IMR-90 (cell line): ENCODE measurements at regions not wholly inside any gene's neighbourhood (a gene's known extent, or its start where the extent isn't known, plus 50 kb on each side); places are given as distances from the start of the nearest gene placed in this dataset.
A peak's percentile ranks its signal among the peaks of the same experiment; 100 is the strongest.

ENCODE experiments used
- ATAC-seq: fragments of 200-7000 bp; cut with Tn5 transposase; 2 replicates; pipeline ENCODE4 v1.9.1; 2020; ENCODE audit warnings: low read depth, mild to moderate bottlenecking, moderate library complexity
- BruUV-seq: library from RNA; stranded (reverse); fragments of 400-500 nt; replicated peaks from 2 replicates; lab custom pipeline; 2021; lab: Mats Ljungman, UMichigan
- CTCF ChIA-PET: fragments of 300-600 bp; formaldehyde crosslinking; extraction: SDS; loops from one replicate; lab custom pipeline; 2021; ENCODE audit warnings: antibody characterized with exemption; lab: Yijun Ruan, JAX
- POLR2A ChIA-PET: fragments of 300-600 bp; sonication (Branson Sonifier 250); formaldehyde crosslinking; loops from one replicate; lab custom pipeline; 2022; ENCODE audit warnings: antibody characterized with exemption; ENCODE audit not compliant: unreplicated experiment; lab: Charles Lee
- DNase-seq: peaks from one replicate; pipeline ENCODE4 v3.0.0; 2013
- H2AFZ ChIP-seq: replicated peaks from 2 replicates; pipeline ENCODE3; 2013; ENCODE audit warnings: low read length, mild to moderate bottlenecking; ENCODE audit not compliant: poor library complexity
- H2AK5ac ChIP-seq: 2 replicates; pipeline ENCODE4 v1.6.1; 2013; ENCODE audit warnings: low read depth, low read length, inconsistent platforms
- H2AK9ac ChIP-seq: replicated peaks from 2 replicates; pipeline ENCODE3; 2013; ENCODE audit warnings: mild to moderate bottlenecking, low read depth, low read length, moderate library complexity; ENCODE audit not compliant: poor library complexity
- H2BK120ac ChIP-seq: 2 replicates; pipeline ENCODE4 v1.6.1; 2013; ENCODE audit warnings: low read depth, low read length, inconsistent platforms
- H2BK15ac ChIP-seq: 3 replicates; pipeline ENCODE4 v1.6.1; 2013; ENCODE audit warnings: low read depth, low read length, inconsistent platforms
- H2BK20ac ChIP-seq: 2 replicates; pipeline ENCODE4 v1.6.1; 2013; ENCODE audit warnings: low read depth, mild to moderate bottlenecking, inconsistent platforms, low read length, moderate library complexity
- H2BK5ac ChIP-seq: 2 replicates; pipeline ENCODE4 v1.6.1; 2013; ENCODE audit warnings: mild to moderate bottlenecking, low read depth, low read length, inconsistent platforms; ENCODE audit not compliant: poor library complexity, severe bottlenecking
- H3K14ac ChIP-seq: replicated peaks from 2 replicates; pipeline ENCODE4 v1.6.1; 2013; ENCODE audit warnings: low read depth, low read length, inconsistent platforms
- H3K18ac ChIP-seq: 2 replicates; pipeline ENCODE4 v1.6.1; 2013; ENCODE audit warnings: low read depth, low read length, control low read depth
- H3K23ac ChIP-seq: 2 replicates; pipeline ENCODE4 v1.6.1; 2013; ENCODE audit warnings: low read depth, low read length, inconsistent platforms
- H3K27ac ChIP-seq: 2 replicates; pipeline ENCODE4 v1.5.1; 2013; ENCODE audit warnings: mild to moderate bottlenecking, control low read depth, low read length; ENCODE audit not compliant: insufficient read depth
- H3K27me3 ChIP-seq: 2 replicates; pipeline ENCODE4 v1.6.1; 2013; ENCODE audit warnings: low read length; ENCODE audit not compliant: control insufficient read depth, insufficient read depth
- H3K36me3 ChIP-seq: 2 replicates; pipeline ENCODE4 v1.6.1; 2013; ENCODE audit warnings: low read length, mixed read lengths; ENCODE audit not compliant: control insufficient read depth, insufficient read depth
- H3K4ac ChIP-seq: 2 replicates; pipeline ENCODE4 v1.6.1; 2013; ENCODE audit warnings: low read depth, low read length, inconsistent platforms
- H3K4me1 ChIP-seq: 2 replicates; pipeline ENCODE4 v1.6.1; 2013; ENCODE audit warnings: low read length, mixed read lengths; ENCODE audit not compliant: control insufficient read depth, insufficient read depth
- H3K4me2 ChIP-seq: 2 replicates; pipeline ENCODE4 v1.6.1; 2013; ENCODE audit warnings: low read depth, mild to moderate bottlenecking, control low read depth, low read length, moderate library complexity
- H3K4me3 ChIP-seq: 2 replicates; pipeline ENCODE4 v1.5.1; 2013; ENCODE audit warnings: low read depth, mild to moderate bottlenecking, control low read depth, low read length, moderate library complexity; ENCODE audit not compliant: insufficient read depth
- H3K56ac ChIP-seq: 2 replicates; pipeline ENCODE4 v1.6.1; 2013; ENCODE audit warnings: low read length, inconsistent platforms; ENCODE audit not compliant: insufficient read depth; ENCODE audit errors: extremely low read depth
- H3K79me1 ChIP-seq, 2 experiments: 2 replicates each; pipeline ENCODE4 v1.6.1; 2013; ENCODE audit warnings: low read length in 2 of 2, inconsistent platforms in 1 of 2, low read depth in 1 of 2
- H3K9ac ChIP-seq: 2 replicates; pipeline ENCODE4 v1.6.1; 2013; ENCODE audit warnings: low read depth, low read length, control low read depth
- H3K9me1 ChIP-seq: 2 replicates; pipeline ENCODE4 v1.6.1; 2013; ENCODE audit warnings: low read length, inconsistent platforms; ENCODE audit not compliant: insufficient read depth
- H3K9me3 ChIP-seq: 2 replicates; pipeline ENCODE4 v1.6.1; 2013; ENCODE audit warnings: low read length; ENCODE audit not compliant: control insufficient read depth, insufficient read depth
- H4K20me1 ChIP-seq: 2 replicates; pipeline ENCODE4 v1.6.1; 2013; ENCODE audit warnings: low read length, inconsistent platforms; ENCODE audit not compliant: insufficient read depth
- H4K5ac ChIP-seq: 2 replicates; pipeline ENCODE4 v1.6.1; 2013; ENCODE audit warnings: mild to moderate bottlenecking, low read depth, low read length, control low read depth
- H4K8ac ChIP-seq, 2 experiments: 2 replicates each; pipeline ENCODE4 v1.6.1; 2013; ENCODE audit warnings: low read depth in 2 of 2, low read length in 2 of 2, control low read depth in 1 of 2, inconsistent platforms in 1 of 2
- H4K91ac ChIP-seq: 2 replicates; pipeline ENCODE4 v1.6.1; 2013; ENCODE audit warnings: low read depth, low read length, inconsistent platforms; ENCODE audit not compliant: insufficient read depth
- CEBPB ChIP-seq: IDR thresholded peaks from 2 replicates; pipeline ENCODE4 v1.6.1; 2012; ENCODE audit warnings: low read depth, low read length, improper control_type of control experiment
- CHD1 ChIP-seq: IDR thresholded peaks from 2 replicates; pipeline ENCODE4 v1.6.1; 2012; ENCODE audit warnings: low read depth, low read length, improper control_type of control experiment
- FOS ChIP-seq: fragments of 150-350 bp; IDR thresholded peaks from 2 replicates; pipeline ENCODE4 v1.6.1; 2016; ENCODE audit warnings: low read depth, low read length
- MAFK ChIP-seq: IDR thresholded peaks from 2 replicates; pipeline ENCODE4 v1.6.1; 2012; ENCODE audit warnings: low read depth, low read length, improper control_type of control experiment
- MAZ ChIP-seq: IDR thresholded peaks from 2 replicates; pipeline ENCODE4 v1.6.1; 2012; ENCODE audit warnings: low read depth, mild to moderate bottlenecking, low read length, improper control_type of control experiment, moderate library complexity, borderline replicate concordance
- MXI1 ChIP-seq: IDR thresholded peaks from 2 replicates; pipeline ENCODE4 v1.6.1; 2012; ENCODE audit warnings: low read depth, mild to moderate bottlenecking, low read length, moderate library complexity, borderline replicate concordance
- NFE2L2 ChIP-seq: fragments of 150-350 bp; IDR thresholded peaks from 2 replicates; pipeline ENCODE4 v1.6.1; 2016; ENCODE audit warnings: low read depth, mild to moderate bottlenecking, low read length
- POLR2A ChIP-seq: IDR thresholded peaks from 2 replicates; pipeline ENCODE4 v1.6.1; 2012; ENCODE audit warnings: mild to moderate bottlenecking, low read depth, low read length
- RAD21 ChIP-seq: IDR thresholded peaks from 2 replicates; pipeline ENCODE4 v1.6.1; 2012; ENCODE audit warnings: low read length, improper control_type of control experiment
- RCOR1 ChIP-seq: IDR thresholded peaks from 2 replicates; pipeline ENCODE4 v1.6.1; 2012; ENCODE audit warnings: mild to moderate bottlenecking, low read length, improper control_type of control experiment; ENCODE audit not compliant: insufficient replicate concordance
- RFX5 ChIP-seq: IDR thresholded peaks from 2 replicates; pipeline ENCODE4 v1.8.0; 2012; ENCODE audit warnings: low read depth, mild to moderate bottlenecking, low read length, moderate library complexity
- SMC3 ChIP-seq: fragments of 150-350 bp; IDR thresholded peaks from 2 replicates; pipeline ENCODE4 v1.6.1; 2016; ENCODE audit warnings: low read depth, mild to moderate bottlenecking, antibody characterized with exemption, low read length, moderate library complexity
- WGBS, 2 experiments: methylation state at CpG; one replicate each; pipeline versions ENCODE4 v1.1.5 to v1.1.7; 2013; ENCODE audit warnings: missing lambda C conversion rate in 2 of 2; ENCODE audit not compliant: insufficient read length in 1 of 2; ENCODE audit errors: extremely low coverage in 2 of 2; 5-methylcytosine and 5-hydroxymethylcytosine counted together
- dilution Hi-C: fragments of 300-500 bp; cut with HindIII; formaldehyde crosslinking; loops from one replicate; pipeline ENCODE4 v1.14.3; 2018; ENCODE audit warnings: low sequenced_read_pairs; ENCODE audit not compliant: unreplicated experiment
- in situ Hi-C: fragments of 300-500 bp; cut with MboI; formaldehyde crosslinking; loops from 3 replicates; pipeline ENCODE4 v1.14.3; 2019; ENCODE audit warnings: low sequenced_read_pairs, inconsistent platforms, mixed read lengths
- intact Hi-C: fragments of 100-400 bp; cut with micrococcal nuclease; formaldehyde crosslinking; loops from 2 replicates; pipeline ENCODE4 v1.10.0; 2022
- TF ChIP-seq, protein P1 (sequence below): fragments of 150-350 bp; IDR thresholded peaks from 2 replicates; pipeline ENCODE4 v1.6.1; 2017; ENCODE audit warnings: mild to moderate bottlenecking, antibody characterized with exemption, low read length, low read depth
- TF ChIP-seq, protein P2 (sequence below): fragments of 150-350 bp; IDR thresholded peaks from 2 replicates; pipeline ENCODE4 v1.6.1; 2016; ENCODE audit warnings: low read depth, mild to moderate bottlenecking, low read length, moderate library complexity, borderline replicate concordance
- TF ChIP-seq, protein P3 (sequence below): conservative IDR thresholded peaks from 2 replicates; pipeline ENCODE4 v1.5.1; 2012; ENCODE audit warnings: mild to moderate bottlenecking, low read depth, low read length, improper control_type of control experiment

DNA sequence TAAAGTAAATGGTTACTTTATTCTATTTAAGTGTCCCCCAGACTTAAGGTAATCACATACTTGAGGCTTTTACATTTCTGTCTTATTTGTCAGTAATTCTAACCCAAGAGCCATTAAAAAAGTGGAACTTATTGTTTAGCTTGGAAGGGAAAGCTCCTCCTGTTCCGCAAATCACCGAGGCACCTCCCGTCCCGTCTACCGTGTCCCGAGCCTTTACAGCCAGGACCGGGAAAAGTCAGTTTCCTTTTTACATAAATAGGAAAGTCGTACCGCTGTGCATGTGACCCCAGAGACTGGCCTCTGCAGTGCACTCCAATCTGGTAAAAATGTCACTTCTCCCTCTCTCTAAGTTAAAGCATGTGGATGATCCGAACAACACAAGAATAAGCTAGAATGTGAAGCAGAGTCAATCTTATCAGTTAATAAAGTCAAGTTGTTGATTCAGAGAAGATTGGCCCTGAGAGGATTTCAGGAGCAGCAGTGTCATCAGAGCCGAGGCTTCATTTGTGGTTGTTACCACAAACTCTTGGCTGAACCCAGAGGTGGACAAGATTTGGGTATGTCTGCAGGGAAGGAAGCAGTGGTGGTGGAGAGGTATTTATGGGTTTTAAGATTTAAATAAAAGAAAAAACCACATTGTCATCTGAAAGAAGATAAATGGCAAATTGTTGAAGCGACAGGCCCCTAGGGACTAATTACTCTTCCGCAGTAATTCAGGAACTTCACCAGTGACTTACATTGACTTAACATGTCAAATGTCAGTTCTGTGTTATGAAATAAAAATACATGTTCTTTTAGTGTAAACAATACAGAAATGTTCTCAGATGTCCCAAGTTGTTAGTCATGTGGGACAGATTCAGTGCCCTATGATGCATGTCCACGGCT is 316.6 kb upstream of the ZNF32 start:
- H2BK15ac ChIP-seq: no peak overlapping the region
- H2BK5ac ChIP-seq: no peak overlapping the region
- H3K9me3 ChIP-seq: no peaks in the 10 kb centered on the region
- H3K36me3 ChIP-seq: no peaks in the 10 kb centered on the region
- CTCF ChIA-PET: no interaction called here
- POLR2A ChIA-PET: no interaction called here
- H3K4me3 ChIP-seq: no peak overlapping the region
- no peak overlapping the region for H2BK120ac ChIP-seq
- intact Hi-C loops: no loop called here
- H2AK5ac ChIP-seq: peak overlapping the region; percentile 5; the same call in 1 of the 2 replicates
- no peak overlapping the region for H4K8ac ChIP-seq
- no peak overlapping the region for H3K56ac ChIP-seq
- no peaks in the 10 kb centered on the region for H3K79me1 ChIP-seq
- no peak overlapping the region for H4K5ac ChIP-seq
- no peak overlapping the region for H3K23ac ChIP-seq
- no peak overlapping the region for H3K27ac ChIP-seq
- no peak overlapping the region for H3K14ac ChIP-seq
- H3K18ac ChIP-seq: no peak overlapping the region
- ATAC-seq (no peak), DNase-seq (peak; percentile 26)
- H4K91ac ChIP-seq: no peak overlapping the region
- peaks cover 35% of the 10 kb centered on the region for H3K27me3 ChIP-seq
- no peak overlapping the region for H2BK20ac ChIP-seq
- peaks cover 8% of the 10 kb centered on the region; the same call in 1 of the 2 replicates for H3K9me1 ChIP-seq
- 100% methylated on average over 5 of the region's 14 CpGs; no CpG with 5 or more reads in 1 of the 2 experiments for WGBS, 2 experiments
- in situ Hi-C loops: no loop called here
- H2AFZ ChIP-seq: no peak overlapping the region
- H3K4me2 ChIP-seq: no peak overlapping the region
- H3K4me1 ChIP-seq: peaks cover 7% of the 10 kb centered on the region; the same call in 1 of the 2 replicates
- dilution Hi-C loops: no loop called here
- BruUV-seq: no TSS peak
- H2AK9ac ChIP-seq: no peak overlapping the region
- no peaks in the 10 kb centered on the region for H4K20me1 ChIP-seq
- no peak overlapping the region for H3K9ac ChIP-seq
- no peak overlapping the region for H3K4ac ChIP-seq
- TF ChIP-seq, protein P1, sequence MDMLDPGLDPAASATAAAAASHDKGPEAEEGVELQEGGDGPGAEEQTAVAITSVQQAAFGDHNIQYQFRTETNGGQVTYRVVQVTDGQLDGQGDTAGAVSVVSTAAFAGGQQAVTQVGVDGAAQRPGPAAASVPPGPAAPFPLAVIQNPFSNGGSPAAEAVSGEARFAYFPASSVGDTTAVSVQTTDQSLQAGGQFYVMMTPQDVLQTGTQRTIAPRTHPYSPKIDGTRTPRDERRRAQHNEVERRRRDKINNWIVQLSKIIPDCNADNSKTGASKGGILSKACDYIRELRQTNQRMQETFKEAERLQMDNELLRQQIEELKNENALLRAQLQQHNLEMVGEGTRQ: no peak
- no peak for TF ChIP-seq MAZ
- no peak for TF ChIP-seq POLR2A
- TF ChIP-seq, protein P2, sequence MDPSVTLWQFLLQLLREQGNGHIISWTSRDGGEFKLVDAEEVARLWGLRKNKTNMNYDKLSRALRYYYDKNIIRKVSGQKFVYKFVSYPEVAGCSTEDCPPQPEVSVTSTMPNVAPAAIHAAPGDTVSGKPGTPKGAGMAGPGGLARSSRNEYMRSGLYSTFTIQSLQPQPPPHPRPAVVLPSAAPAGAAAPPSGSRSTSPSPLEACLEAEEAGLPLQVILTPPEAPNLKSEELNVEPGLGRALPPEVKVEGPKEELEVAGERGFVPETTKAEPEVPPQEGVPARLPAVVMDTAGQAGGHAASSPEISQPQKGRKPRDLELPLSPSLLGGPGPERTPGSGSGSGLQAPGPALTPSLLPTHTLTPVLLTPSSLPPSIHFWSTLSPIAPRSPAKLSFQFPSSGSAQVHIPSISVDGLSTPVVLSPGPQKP: no peak
- no peak for TF ChIP-seq RFX5
- no peak for TF ChIP-seq MAFK
- no peak for TF ChIP-seq NFE2L2
- no peak for TF ChIP-seq CHD1
- TF ChIP-seq SMC3: no peak
- no peak for TF ChIP-seq FOS
- no peak for TF ChIP-seq CEBPB
- TF ChIP-seq, protein P3, sequence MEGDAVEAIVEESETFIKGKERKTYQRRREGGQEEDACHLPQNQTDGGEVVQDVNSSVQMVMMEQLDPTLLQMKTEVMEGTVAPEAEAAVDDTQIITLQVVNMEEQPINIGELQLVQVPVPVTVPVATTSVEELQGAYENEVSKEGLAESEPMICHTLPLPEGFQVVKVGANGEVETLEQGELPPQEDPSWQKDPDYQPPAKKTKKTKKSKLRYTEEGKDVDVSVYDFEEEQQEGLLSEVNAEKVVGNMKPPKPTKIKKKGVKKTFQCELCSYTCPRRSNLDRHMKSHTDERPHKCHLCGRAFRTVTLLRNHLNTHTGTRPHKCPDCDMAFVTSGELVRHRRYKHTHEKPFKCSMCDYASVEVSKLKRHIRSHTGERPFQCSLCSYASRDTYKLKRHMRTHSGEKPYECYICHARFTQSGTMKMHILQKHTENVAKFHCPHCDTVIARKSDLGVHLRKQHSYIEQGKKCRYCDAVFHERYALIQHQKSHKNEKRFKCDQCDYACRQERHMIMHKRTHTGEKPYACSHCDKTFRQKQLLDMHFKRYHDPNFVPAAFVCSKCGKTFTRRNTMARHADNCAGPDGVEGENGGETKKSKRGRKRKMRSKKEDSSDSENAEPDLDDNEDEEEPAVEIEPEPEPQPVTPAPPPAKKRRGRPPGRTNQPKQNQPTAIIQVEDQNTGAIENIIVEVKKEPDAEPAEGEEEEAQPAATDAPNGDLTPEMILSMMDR: no peak
- no peak for TF ChIP-seq RAD21
- TF ChIP-seq MXI1: no peak
- TF ChIP-seq RCOR1: no peak
